ENCODE measurements at regions not wholly inside any gene's neighbourhood (a gene's known extent, or its start where the extent isn't known, plus 50 kb on each side); places are given as distances from the start of the nearest gene placed in this dataset.

DNA sequence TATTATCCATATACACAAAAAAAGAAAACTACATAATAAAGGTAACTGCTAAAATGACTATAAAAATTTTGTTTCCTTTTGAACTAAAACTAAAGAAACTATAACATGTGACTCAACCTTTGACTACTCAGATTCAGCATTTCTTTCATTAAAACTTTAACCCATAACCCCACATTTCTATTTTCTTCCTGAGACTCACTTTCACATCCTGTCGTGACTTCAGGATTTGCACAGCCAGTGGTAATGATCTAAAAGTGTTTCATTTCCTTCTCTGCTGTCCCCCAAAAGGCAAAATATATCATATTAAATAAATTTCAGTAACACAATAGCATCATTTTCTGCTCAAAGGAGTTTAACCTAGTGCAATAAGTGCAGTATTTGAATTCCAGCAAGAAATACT lies 1022.4 kb upstream of the DIAPH2 start:
- H3K27ac ChIP-seq = no peak overlapping the region
- TF ChIP-seq, protein P1, sequence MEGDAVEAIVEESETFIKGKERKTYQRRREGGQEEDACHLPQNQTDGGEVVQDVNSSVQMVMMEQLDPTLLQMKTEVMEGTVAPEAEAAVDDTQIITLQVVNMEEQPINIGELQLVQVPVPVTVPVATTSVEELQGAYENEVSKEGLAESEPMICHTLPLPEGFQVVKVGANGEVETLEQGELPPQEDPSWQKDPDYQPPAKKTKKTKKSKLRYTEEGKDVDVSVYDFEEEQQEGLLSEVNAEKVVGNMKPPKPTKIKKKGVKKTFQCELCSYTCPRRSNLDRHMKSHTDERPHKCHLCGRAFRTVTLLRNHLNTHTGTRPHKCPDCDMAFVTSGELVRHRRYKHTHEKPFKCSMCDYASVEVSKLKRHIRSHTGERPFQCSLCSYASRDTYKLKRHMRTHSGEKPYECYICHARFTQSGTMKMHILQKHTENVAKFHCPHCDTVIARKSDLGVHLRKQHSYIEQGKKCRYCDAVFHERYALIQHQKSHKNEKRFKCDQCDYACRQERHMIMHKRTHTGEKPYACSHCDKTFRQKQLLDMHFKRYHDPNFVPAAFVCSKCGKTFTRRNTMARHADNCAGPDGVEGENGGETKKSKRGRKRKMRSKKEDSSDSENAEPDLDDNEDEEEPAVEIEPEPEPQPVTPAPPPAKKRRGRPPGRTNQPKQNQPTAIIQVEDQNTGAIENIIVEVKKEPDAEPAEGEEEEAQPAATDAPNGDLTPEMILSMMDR (IDR thresholded peaks at IDR 0.05) = no peak

DNA sequence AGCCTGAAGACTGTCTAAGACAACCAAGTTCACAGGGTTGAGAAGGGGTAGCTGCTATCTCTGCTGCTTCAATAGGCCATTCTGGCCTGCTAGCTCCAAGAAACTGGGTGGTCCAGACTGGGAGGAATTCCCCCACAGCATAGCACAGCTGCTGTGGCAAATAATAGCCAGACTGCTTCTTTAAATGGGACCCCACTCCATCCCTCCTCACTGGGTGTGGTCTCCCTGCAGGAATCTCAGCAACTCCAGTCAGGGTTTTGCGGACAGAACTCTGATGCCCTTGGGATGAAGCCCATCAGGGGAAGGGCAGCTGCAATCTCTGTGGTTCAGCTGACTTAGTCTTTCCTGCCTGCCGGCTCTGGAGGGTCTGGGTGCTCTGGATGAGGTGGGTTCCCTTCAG lies 1018.6 kb upstream of the DIAPH2 start:
- H3K9me3 ChIP-seq = no peaks in the 10 kb centered on the region
- DNase-seq (ENCODE audit: low spot score) (no peak), ATAC-seq (ENCODE audit: insufficient number of reproducible peaks, low FRiP score, low read depth) (no peak)
- TF ChIP-seq, protein P1 (IDR thresholded peaks at IDR 0.05) = no peak
- H3K27me3 ChIP-seq (replicated peaks; ENCODE audit: insufficient read depth) = no peaks in the 10 kb centered on the region
- no peak overlapping the region for H3K4me3 ChIP-seq
- H3K4me1 ChIP-seq (ENCODE audit: control insufficient read depth in 1 of 2, low read depth in 2 of 2) = no peaks in the 10 kb centered on the region
- no peaks in the 10 kb centered on the region for H3K36me3 ChIP-seq
- no peak overlapping the region for H3K27ac ChIP-seq

More for the DNA sequence above, 1022.4 kb upstream of the DIAPH2 start:
- no peaks in the 10 kb centered on the region for H3K4me1 ChIP-seq (ENCODE audit: control insufficient read depth in 1 of 2, low read depth in 2 of 2)
- DNase-seq (ENCODE audit: low spot score) = no peak
- H3K4me3 ChIP-seq = no peak overlapping the region
- no peaks in the 10 kb centered on the region for H3K27me3 ChIP-seq (replicated peaks; ENCODE audit: insufficient read depth)
- H3K9me3 ChIP-seq = no peaks in the 10 kb centered on the region
- no peak for ATAC-seq (ENCODE audit: insufficient number of reproducible peaks, low FRiP score, low read depth)
- no peaks in the 10 kb centered on the region for H3K36me3 ChIP-seq

DNA sequence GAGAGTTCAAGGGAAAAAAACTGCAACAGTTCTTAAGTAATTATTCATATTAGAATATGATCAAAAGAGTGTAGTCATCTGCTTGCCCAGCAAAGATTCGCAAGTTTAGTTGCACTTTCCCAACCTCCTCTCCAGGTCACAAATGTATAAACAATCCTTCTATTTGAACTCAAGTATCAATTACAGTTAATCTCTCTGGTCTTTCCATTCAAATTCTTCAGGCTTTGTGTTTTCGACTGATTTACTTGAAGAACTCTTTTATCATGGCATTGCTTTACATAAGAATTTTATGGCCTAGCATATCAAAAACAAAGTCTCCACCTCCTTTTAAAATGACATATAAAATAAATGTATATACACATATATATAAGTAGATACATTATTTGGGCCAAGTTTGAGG lies 1009.6 kb upstream of the DIAPH2 start:
- TF ChIP-seq, protein P1 (IDR thresholded peaks at IDR 0.05) = no peak
- Histone ChIP-seq H3K27ac (no peak overlapping the region), H3K36me3 (no peaks in the 10 kb centered on the region), H3K9me3 (no peaks in the 10 kb centered on the region), H3K27me3 (replicated peaks; ENCODE audit: insufficient read depth) (no peaks in the 10 kb centered on the region), H3K4me1 (ENCODE audit: control insufficient read depth in 1 of 2, low read depth in 2 of 2) (no peaks in the 10 kb centered on the region), H3K4me3 (no peak overlapping the region)
- DNase-seq (ENCODE audit: low spot score) = no peak
- no peak for ATAC-seq (ENCODE audit: insufficient number of reproducible peaks, low FRiP score, low read depth)

- DNase-seq (ENCODE audit: low spot score) = no peak
- Histone ChIP-seq H3K27ac (no peak overlapping the region), H3K36me3 (no peaks in the 10 kb centered on the region), H3K27me3 (replicated peaks; ENCODE audit: insufficient read depth) (no peaks in the 10 kb centered on the region), H3K4me3 (no peak overlapping the region), H3K9me3 (no peaks in the 10 kb centered on the region), H3K4me1 (ENCODE audit: control insufficient read depth in 1 of 2, low read depth in 2 of 2) (no peaks in the 10 kb centered on the region)
- TF ChIP-seq, protein P1 (IDR thresholded peaks at IDR 0.05) = no peak
- no peak for ATAC-seq (ENCODE audit: insufficient number of reproducible peaks, low FRiP score, low read depth)
Observed at GRCh38 chrX:95675794-95676193, 1008.8 kb upstream of the DIAPH2 start.

GRCh38 chrX:95678679-95679078 lies 1006.0 kb upstream of the DIAPH2 start:
- no peaks in the 10 kb centered on the region for H3K4me1 ChIP-seq (ENCODE audit: control insufficient read depth in 1 of 2, low read depth in 2 of 2)
- TF ChIP-seq, protein P1 (IDR thresholded peaks at IDR 0.05) = no peak
- ATAC-seq (ENCODE audit: insufficient number of reproducible peaks, low FRiP score, low read depth) = no peak
- no peak for DNase-seq (ENCODE audit: low spot score)
- H3K4me3 ChIP-seq = no peak overlapping the region
- H3K27me3 ChIP-seq (replicated peaks; ENCODE audit: insufficient read depth) = no peaks in the 10 kb centered on the region
- H3K27ac ChIP-seq = no peak overlapping the region
- H3K36me3 ChIP-seq = no peaks in the 10 kb centered on the region
- H3K9me3 ChIP-seq = no peaks in the 10 kb centered on the region

Data from thoracic aorta (tissue), 2 donors.